Psoas muscle (tissue), 7 donors: ENCODE measurements at regions not wholly inside any gene's neighbourhood (a gene's known extent, or its start where the extent isn't known, plus 50 kb on each side); places are given as distances from the start of the nearest gene placed in this dataset.
A peak's percentile ranks its signal among the peaks of the same experiment; 100 is the strongest.

Experiments
- ATAC-seq, 4 donors: fragments of 200-7000 bp; cut with Tn5 transposase; one replicate each; pipeline ENCODE4 v1.9.1; 2020; ENCODE audit warnings: moderate library complexity in 3 of 4, mild to moderate bottlenecking in 2 of 4
- DNase-seq, 2 donors: peaks; one replicate each; pipeline ENCODE4 v3.0.0-alpha.2; 2020
- H3K27ac ChIP-seq: fragments of 200-600 bp; one replicate; pipeline ENCODE4 v1.8.0; 2022
- H3K27me3 ChIP-seq, 3 donors: fragments of 200-600 bp in 1 of 3; one replicate each; pipeline versions ENCODE4 v1.6.1 to v1.8.0; 2013 to 2022; ENCODE audit warnings: low read length in 2 of 3, mild to moderate bottlenecking in 2 of 3, moderate library complexity in 1 of 3; ENCODE audit not compliant: insufficient read depth in 3 of 3
- H3K36me3 ChIP-seq, 2 donors: fragments of 200-600 bp in 1 of 2; one replicate each; pipeline versions ENCODE4 v1.6.1 to v1.8.0; 2013 to 2022; ENCODE audit warnings: low read depth in 1 of 2, mild to moderate bottlenecking in 1 of 2, moderate library complexity in 1 of 2; ENCODE audit not compliant: insufficient read depth in 1 of 2
- H3K4me1 ChIP-seq: fragments of 200-600 bp; one replicate; pipeline ENCODE4 v1.8.0; 2022
- H3K4me3 ChIP-seq: fragments of 200-600 bp; one replicate; pipeline ENCODE4 v1.8.0; 2022; ENCODE audit warnings: mild to moderate bottlenecking
- H3K9me3 ChIP-seq: fragments of 200-600 bp; one replicate; pipeline ENCODE4 v1.8.0; 2022
- CTCF ChIP-seq: fragments of 200-600 bp; IDR thresholded peaks from one replicate; pipeline ENCODE4 v1.8.0; 2022; ENCODE audit warnings: antibody characterized with exemption
- WGBS, 3 donors: extraction: QIAGEN DNeasy Blood & Tissue Kit; methylation state at CpG; one replicate each; pipeline versions ENCODE4 v1.1.6 to v1.1.7; 2013; 5-methylcytosine and 5-hydroxymethylcytosine counted together
- intact Hi-C, 2 donors: fragments of 100-400 bp; cut with DNase I; formaldehyde crosslinking; loops; one replicate each; pipeline versions ENCODE4 v1.11.0 to v1.14.2; 2022
- donor health status: healthy with polysubstance abuse.
- donor health status: DM: no; HTN: no; CAD: no; lungs with moderate emphysema.
- donor health status: Bipolar disorder and iron deficiency.
- donor health status: healthy.
- donor health status: DM: yes; HTN: yes; CAD: no.
- donor health status: DM: no; HTN: no; CAD: no.
- donor health status: DM: yes; HTN: yes; CAD: no.

- 14 to 32% (median 21%) methylated on average over 2 of the region's 2 CpGs for WGBS, 3 donors
- no peak for DNase-seq
- intact Hi-C loops: loop anchor here in 1 of 2 donors (10.0 kb wide), 1 partner anchor 1312 kb away; no protein-coding TSS in a partner anchor
- H3K9me3 ChIP-seq: no peaks in the 10 kb centered on the region
- ATAC-seq: no peak
- H3K27me3 ChIP-seq: no peaks in the 10 kb centered on the region
- H3K4me1 ChIP-seq: no peaks in the 10 kb centered on the region
- no peaks in the 10 kb centered on the region for H3K36me3 ChIP-seq
- H3K4me3 ChIP-seq: no peak overlapping the region
- H3K27ac ChIP-seq: no peak overlapping the region
- TF ChIP-seq CTCF: no peak
Measured at GRCh38 chr2:35416391-35417140, 939.0 kb upstream of the CRIM1 start.

- Histone ChIP-seq H3K27me3 (no peaks in the 10 kb centered on the region), H3K27ac (no peak overlapping the region), H3K4me1 (no peaks in the 10 kb centered on the region), H3K36me3 (no peaks in the 10 kb centered on the region), H3K4me3 (no peak overlapping the region), H3K9me3 (no peaks in the 10 kb centered on the region)
- DNase-seq (no peak), ATAC-seq (no peak)
- WGBS, 3 donors: 58 to 67% (median 65%) methylated on average over 4 of the region's 4 CpGs
- no peak for TF ChIP-seq CTCF
- intact Hi-C loops: loop anchor here in 1 of 2 donors (10.0 kb wide), 1 partner anchor 1311 kb away; no protein-coding TSS in a partner anchor
Measured at GRCh38 chr2:35415942-35416341, 939.6 kb upstream of the CRIM1 start.

GRCh38 chr2:35415282-35415681, 940.3 kb upstream of the CRIM1 start:
- no peak for DNase-seq
- no peaks in the 10 kb centered on the region for H3K4me1 ChIP-seq
- H3K27ac ChIP-seq: no peak overlapping the region
- no peak overlapping the region for H3K4me3 ChIP-seq
- no peaks in the 10 kb centered on the region for H3K9me3 ChIP-seq
- ATAC-seq: no peak
- intact Hi-C loops: loop anchor here in 1 of 2 donors (10.0 kb wide), 1 partner anchor 1310 kb away; no protein-coding TSS in a partner anchor
- no peaks in the 10 kb centered on the region for H3K27me3 ChIP-seq
- 64 to 73% (median 68%) methylated on average over 1 of the region's 1 CpG for WGBS, 3 donors
- no peaks in the 10 kb centered on the region for H3K36me3 ChIP-seq
- no peak for TF ChIP-seq CTCF

GRCh38 chr2:35410431-35411061, 945.0 kb upstream of the CRIM1 start:
- intact Hi-C loops: loop anchor here in 1 of 2 donors (10.0 kb wide), 1 partner anchor 1306 kb away; no protein-coding TSS in a partner anchor
- Histone ChIP-seq H3K4me3 (no peak overlapping the region), H3K27me3 (no peaks in the 10 kb centered on the region), H3K4me1 (no peaks in the 10 kb centered on the region), H3K9me3 (no peaks in the 10 kb centered on the region), H3K27ac (no peak overlapping the region), H3K36me3 (no peaks in the 10 kb centered on the region)
- ATAC-seq (no peak), DNase-seq (peak; percentile 45 to 60)
- 28 to 35% (median 32%) methylated on average over 5 of the region's 5 CpGs for WGBS, 3 donors
- peak; percentile 73 for TF ChIP-seq CTCF
